NCI-H69 (cell line): ENCODE measurements at regions not wholly inside any gene's neighbourhood (a gene's known extent, or its start where the extent isn't known, plus 50 kb on each side); places are given as distances from the start of the nearest gene placed in this dataset.
"Not testable (repeated sequence)": the region's sequence is repeated elsewhere in the genome, so short reads cannot be mapped to it uniquely, and the experiment has no call there.

Experiments
- DNase-seq: peaks from one replicate; lab custom pipeline; 2025; lab: John Stamatoyannopoulos, UW

GRCh38 chr20:46785958-46786357 is 76.5 kb downstream of the SLC2A10 start:
- DNase-seq, result no peak

- DNase-seq, result no peak
These were observed 77.1 kb downstream of the SLC2A10 start for GRCh38 chr20:46786566-46786965.

DNA sequence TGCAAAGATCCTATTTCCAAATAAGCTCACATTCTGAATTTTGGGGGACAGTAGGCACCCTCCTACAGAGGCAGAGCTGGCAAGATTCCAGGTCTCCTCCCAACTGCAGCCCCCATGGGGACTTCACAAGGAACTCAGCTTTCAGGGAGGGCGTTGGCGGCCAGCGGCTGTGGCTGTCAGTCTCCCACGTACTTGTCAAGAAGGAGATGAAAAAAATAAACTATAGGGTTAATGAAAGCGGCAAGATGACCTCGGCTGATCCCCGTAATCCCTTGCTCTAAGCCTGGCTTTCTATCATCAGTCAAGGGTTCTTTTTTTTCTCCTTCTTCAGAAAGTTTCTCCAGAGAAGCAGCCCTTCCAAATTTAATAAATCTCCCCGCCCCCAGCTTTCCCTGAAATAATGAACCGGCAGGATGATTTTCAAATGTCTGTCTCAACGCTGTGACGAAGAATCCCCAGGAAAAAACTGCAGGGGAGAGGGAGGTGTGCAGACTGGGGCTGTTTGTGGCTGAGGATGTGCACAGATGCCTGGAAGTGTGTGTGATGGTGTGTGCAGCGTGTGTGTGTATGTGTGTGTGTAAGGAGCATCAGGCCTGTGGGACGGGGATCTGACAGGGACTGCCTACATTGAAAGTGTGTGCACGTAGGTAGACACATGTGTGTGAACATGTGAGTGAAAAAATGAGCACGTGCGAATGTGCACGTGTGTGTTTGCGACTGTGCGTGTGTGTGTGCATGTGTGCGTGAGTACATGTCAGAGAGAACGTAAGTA is 78.7 kb downstream of the SLC2A10 start:
- DNase-seq, result peak; percentile 7

DNA sequence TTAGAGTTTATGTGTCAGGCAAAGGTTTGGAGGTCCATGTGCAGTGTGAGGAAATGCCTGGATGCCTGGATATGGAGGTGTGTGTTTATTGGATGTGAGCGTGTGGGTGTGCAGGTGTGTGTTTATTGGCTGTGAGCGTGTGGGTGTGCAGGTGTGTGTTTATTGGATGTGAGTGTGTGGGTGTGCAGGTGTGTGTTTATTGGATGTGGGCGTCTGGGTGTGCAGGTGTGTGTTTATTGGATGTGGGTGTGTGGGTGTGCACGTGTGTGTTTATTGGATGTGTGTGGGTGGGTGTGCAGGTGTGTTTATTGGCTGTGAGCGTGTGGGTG is 79.3 kb downstream of the SLC2A10 start:
- DNase-seq, result not testable (repeated sequence)

GRCh38 chr20:46789339-46790028 is 80.0 kb downstream of the SLC2A10 start:
- DNase-seq, result no peak

GRCh38 chr20:46791722-46792416 is 82.4 kb downstream of the SLC2A10 start:
- DNase-seq, result peak; percentile 19

DNA sequence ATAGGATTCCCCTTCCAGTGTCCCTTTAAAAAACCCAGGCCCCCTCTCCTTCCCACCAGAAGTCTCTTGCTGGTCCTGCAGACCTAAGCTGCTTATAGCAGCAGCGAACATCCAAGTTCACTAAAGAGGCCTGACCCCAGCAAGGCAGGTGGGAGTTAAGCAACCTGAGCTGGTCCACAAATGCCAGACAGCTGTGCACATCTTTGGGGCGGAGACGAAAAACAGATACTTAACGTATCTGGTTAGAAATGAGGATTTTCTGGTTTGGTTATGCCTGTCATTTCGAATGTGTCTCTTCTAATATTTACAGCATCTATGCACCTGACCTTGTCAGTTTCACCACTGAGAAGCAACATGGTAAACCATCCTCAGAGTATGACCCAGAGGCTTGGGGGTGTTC is 87.8 kb downstream of the SLC2A10 start:
- DNase-seq, result peak; percentile 13

GRCh38 chr20:46798430-46798829 is 89.0 kb downstream of the SLC2A10 start:
- no peak for DNase-seq

DNA sequence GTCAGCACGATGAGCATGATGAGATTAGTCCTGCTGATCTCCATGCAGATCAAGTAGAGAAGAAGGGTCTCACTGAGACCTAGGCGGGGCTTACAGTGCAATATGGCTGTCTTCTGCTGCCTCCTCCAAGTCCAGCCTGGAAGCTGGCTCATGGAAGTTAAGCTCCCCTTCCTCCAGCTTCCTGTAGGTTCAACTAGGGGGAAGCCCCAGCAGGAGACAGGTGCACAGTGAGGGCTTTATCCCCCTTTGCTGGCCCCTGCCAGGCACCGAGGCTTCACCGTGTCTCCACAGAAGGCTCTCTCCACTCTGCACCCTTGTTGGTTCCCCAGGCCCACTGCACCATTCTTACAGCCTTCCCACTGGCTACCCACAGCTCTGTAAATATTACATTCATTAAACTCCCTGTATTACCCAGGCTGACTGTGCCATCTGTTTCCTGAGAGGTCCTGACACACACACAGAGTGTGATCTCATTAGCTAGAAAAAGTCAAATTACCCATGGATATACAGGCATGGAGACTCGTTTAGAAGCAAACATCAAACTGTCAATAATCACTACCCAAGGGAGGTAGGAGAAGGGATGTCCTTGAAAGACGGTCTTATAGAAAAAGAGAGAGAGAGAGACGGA is 90.4 kb downstream of the SLC2A10 start:
- DNase-seq, result peak; percentile 96

DNA sequence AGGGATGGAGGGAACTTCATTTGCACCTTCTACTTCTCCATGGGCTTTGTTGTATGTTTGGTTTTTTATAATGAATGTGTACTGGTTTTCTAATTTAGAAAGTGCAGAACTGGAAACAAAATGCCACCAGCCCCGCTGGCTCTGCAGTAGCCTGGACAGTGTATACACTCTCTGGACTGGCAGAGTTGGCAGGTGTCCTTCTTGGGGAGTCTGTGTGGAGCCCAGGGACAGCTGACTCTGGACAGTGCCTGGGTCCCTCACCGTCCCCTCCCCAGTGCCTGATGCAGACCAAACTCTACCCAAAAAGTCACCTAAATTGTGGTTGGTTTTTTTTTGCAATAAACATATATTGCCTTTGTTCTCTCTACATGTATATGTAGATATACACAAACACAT is 91.0 kb downstream of the SLC2A10 start:
- peak; percentile 79 for DNase-seq

GRCh38 chr20:46801003-46801702 is 91.7 kb downstream of the SLC2A10 start:
- DNase-seq, result peak; percentile 65

GRCh38 chr20:46802722-46803121 is 91.9 kb upstream of the EYA2 start:
- DNase-seq, result peak; percentile 91

- peak; percentile 50 for DNase-seq
These were observed 91.3 kb upstream of the EYA2 start for GRCh38 chr20:46803123-46804020.

DNA sequence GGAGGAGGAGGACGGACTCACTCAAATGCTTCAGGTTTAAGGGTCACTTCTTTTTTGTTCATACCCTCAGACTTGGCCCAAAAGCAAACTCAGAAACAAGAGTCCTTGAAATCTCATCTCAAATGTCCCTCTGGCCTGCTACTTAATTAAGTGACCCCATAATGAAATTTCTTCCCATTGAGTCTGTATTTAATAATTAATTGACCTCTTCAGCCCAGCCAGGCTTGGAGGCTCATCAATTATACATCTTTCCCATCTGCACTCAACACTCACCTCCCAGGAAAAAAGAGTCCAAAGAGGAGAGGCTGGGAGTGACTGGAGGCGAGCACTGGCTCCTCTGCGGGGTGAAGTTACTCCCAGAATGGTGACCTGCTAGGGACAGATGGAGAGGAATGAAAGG is 90.5 kb upstream of the EYA2 start:
- DNase-seq, result peak; percentile 11

DNA sequence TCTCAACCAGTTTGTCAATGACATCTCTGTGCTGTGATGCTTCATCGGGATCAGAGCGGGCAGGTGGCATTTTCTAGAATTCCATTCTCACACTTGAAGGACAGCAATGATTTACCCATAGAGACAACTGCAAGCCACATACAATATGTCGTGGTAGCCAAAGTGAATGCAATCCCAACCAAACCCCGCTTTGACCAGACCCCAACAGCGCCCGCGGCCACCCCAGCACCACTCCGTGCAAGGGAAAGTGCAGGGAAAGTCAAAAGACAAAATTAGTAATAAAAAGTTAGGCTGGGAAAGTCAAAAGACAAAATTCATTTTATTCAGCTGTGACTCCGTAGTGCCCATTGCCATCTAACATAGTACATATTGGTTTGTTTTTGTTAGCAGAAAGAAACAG is 88.8 kb upstream of the EYA2 start:
- no peak for DNase-seq

DNA sequence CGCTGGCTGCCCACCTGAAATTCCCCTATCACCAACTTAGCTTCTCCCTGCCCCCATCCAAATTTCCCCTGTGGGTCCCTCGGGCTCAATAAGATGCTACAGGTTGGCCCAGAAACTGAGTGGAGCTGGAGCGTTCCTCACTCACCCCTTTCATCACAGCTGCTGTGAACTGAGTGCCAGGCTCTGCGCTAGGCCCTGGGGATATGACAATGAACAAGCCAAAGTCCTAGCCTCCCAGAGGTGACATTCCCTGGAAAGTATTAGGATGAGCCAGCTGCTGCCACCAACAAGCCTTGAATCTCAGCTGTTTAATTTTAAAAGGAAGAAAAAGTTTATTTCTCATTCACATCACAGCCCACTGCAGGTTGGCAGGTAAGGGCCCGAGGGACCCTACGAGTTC is 86.6 kb upstream of the EYA2 start:
- DNase-seq, result peak; percentile 87

- DNase-seq, result peak; percentile 88
These were observed 86.1 kb upstream of the EYA2 start for GRCh38 chr20:46808565-46808964.

DNA sequence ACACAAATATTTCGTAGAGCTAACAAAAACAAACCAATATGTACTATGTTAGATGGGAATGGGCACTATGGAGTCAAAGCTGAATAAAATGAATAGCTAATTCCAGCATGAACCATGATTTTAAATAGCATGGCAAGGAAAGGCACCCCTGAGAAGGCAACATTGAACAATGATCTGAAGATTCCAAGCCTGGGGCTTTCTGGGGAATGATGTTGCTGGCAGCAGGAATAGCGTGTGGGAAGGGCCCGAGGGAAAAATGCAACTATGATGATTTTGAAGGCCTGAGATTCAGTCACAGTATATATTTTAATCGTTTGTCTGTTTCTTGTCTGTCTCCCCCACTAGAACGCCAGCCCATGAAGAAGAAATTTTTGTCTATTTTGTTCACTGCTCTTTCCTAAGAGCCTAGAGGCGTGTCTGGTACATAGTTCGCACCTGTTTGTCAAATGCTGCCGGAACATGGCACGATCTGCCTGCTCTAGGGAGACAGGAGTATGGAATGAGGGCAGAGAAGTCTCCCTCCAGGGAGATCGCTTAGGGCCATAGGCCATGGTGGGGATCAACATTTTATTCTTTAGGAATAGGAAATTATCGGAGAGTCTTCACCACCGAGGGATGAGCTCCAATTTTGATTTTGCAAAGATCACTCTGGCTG is 84.8 kb upstream of the EYA2 start:
- DNase-seq, result peak; percentile 26

DNA sequence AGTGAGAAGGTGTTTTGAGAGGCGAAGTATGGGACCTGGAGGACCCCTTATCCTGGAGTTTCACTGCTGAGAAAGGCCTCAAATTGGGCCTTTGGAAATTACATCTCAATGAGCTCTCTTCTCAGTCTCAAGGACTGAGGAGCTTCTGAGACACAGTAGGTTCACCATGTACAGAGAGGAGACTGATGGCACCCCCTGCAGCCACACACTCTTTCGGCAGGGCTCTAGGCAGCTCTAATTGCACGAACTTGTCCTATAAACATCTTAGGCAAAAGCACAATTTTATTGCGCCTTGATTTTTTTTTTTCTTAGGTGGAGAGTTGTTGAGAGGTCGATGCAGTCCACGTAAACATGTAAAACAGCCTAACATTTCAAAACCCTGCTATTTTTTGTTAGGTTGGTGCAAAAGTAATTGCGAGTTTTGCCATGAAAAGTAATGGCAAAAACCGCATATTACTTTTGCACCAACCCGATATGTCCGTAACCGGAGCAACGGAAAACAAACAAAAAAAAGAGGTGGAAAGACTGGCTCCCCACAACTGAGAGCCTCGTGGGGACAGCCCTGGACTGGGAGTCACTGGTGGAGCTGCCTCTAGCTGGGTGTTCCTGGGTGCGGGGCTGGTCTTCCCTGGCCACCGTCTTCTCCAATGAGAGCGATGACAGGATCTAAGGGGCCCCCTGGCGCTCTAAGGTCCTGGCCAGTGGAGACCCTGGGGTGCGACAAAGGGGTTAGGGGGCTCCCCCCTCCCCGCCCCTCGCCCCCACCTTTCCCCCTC is 84.0 kb upstream of the EYA2 start:
- peak; percentile 97 for DNase-seq
